Breast epithelium (tissue), 4 donors: ENCODE measurements at regions not wholly inside any gene's neighbourhood (a gene's known extent, or its start where the extent isn't known, plus 50 kb on each side); places are given as distances from the start of the nearest gene placed in this dataset.

Source experiments
- DNase-seq, 2 donors: peaks; one replicate each; pipeline ENCODE4 v3.0.0-alpha.2; 2019; ENCODE audit warnings: low spot score in 2 of 2
- H3K27ac ChIP-seq, 2 donors: fragments of 200-600 bp; sonication (generic) in 1 of 2; one replicate each; pipeline ENCODE4 v1.5.1; 2016 to 2019; ENCODE audit warnings: mild to moderate bottlenecking in 1 of 2
- H3K27me3 ChIP-seq, 2 donors: fragments of 200-600 bp; sonication (generic) in 1 of 2; one replicate each; pipeline versions ENCODE4 v1.5.1 to v1.6.0; 2017 to 2019; ENCODE audit warnings: control low read depth in 1 of 2, mild to moderate bottlenecking in 1 of 2
- H3K36me3 ChIP-seq: fragments of 200-600 bp; one replicate; pipeline ENCODE4 v1.5.1; 2019
- H3K4me1 ChIP-seq, 2 donors: fragments of 200-600 bp; sonication (generic); one replicate each; pipeline ENCODE4 v1.5.1; 2016 to 2019; ENCODE audit warnings: control low read depth in 1 of 2
- H3K4me3 ChIP-seq, 3 donors: fragments of 200-600 bp; sonication (generic); 1 replicate in 2 of 3; 2 replicates in 1 of 3; pipeline ENCODE4 v1.5.1; 2016 to 2019; ENCODE audit warnings: mild to moderate bottlenecking in 3 of 3, moderate library complexity in 2 of 3
- H3K9me3 ChIP-seq, 2 donors: fragments of 200-600 bp; sonication (generic) in 1 of 2; one replicate each; pipeline ENCODE4 v1.5.1; 2016 to 2019; ENCODE audit warnings: control low read depth in 1 of 2
- CTCF ChIP-seq, 3 donors: fragments of 450-650 bp; IDR thresholded peaks; one replicate each; pipeline ENCODE4 v1.5.1; 2016 to 2017; ENCODE audit warnings: antibody characterized with exemption in 3 of 3, mild to moderate bottlenecking in 3 of 3, moderate library complexity in 3 of 3
- POLR2A ChIP-seq: fragments of 450-650 bp; IDR thresholded peaks from one replicate; pipeline ENCODE4 v1.6.1; 2016; ENCODE audit warnings: antibody characterized with exemption, mild to moderate bottlenecking, moderate library complexity
- POLR2AphosphoS5 ChIP-seq, 3 donors: sonication (generic); formaldehyde crosslinking; IDR thresholded peaks; one replicate each; pipeline ENCODE4 v1.6.1; 2017; ENCODE audit warnings: antibody characterized with exemption in 3 of 3
- intact Hi-C: fragments of 100-400 bp; cut with DNase I; formaldehyde crosslinking; loops from one replicate; pipeline ENCODE4 v1.15.1; 2023; ENCODE audit warnings: low total_unique reads

GRCh38 chr7:53740971-53741370, 705.5 kb downstream of the POM121L12 start:
- H3K27ac ChIP-seq: no peak overlapping the region
- TF ChIP-seq POLR2AphosphoS5 (IDR thresholded peaks at IDR 0.05): no peak
- TF ChIP-seq CTCF (IDR thresholded peaks at IDR 0.05): no peak
- TF ChIP-seq POLR2A: no peak
- no peaks in the 10 kb centered on the region for H3K36me3 ChIP-seq
- intact Hi-C loops: no loop called here
- no peak overlapping the region for H3K4me3 ChIP-seq
- no peaks in the 10 kb centered on the region for H3K4me1 ChIP-seq
- DNase-seq: no peak
- peaks cover 0 to 7% of the 10 kb centered on the region in 2 donors for H3K9me3 ChIP-seq
- no peaks in the 10 kb centered on the region for H3K27me3 ChIP-seq

- DNase-seq: no peak
- H3K9me3 ChIP-seq: peaks cover 0 to 4% of the 10 kb centered on the region in 2 donors
- no peak for TF ChIP-seq CTCF (IDR thresholded peaks at IDR 0.05)
- TF ChIP-seq POLR2A: no peak
- no peak for TF ChIP-seq POLR2AphosphoS5 (IDR thresholded peaks at IDR 0.05)
- no peak overlapping the region for H3K27ac ChIP-seq
- H3K4me1 ChIP-seq: no peaks in the 10 kb centered on the region
- intact Hi-C loops: no loop called here
- H3K4me3 ChIP-seq: no peak overlapping the region
- no peaks in the 10 kb centered on the region for H3K36me3 ChIP-seq
- H3K27me3 ChIP-seq: no peaks in the 10 kb centered on the region
These were observed 708.4 kb downstream of the POM121L12 start for GRCh38 chr7:53743697-53744402.

- Histone ChIP-seq H3K27me3 (no peaks in the 10 kb centered on the region), H3K36me3 (no peaks in the 10 kb centered on the region), H3K4me1 (no peaks in the 10 kb centered on the region), H3K9me3 (no peaks in the 10 kb centered on the region), H3K27ac (no peak overlapping the region), H3K4me3 (no peak overlapping the region)
- DNase-seq: no peak
- intact Hi-C loops: no loop called here
- no peak for TF ChIP-seq POLR2A
- no peak for TF ChIP-seq POLR2AphosphoS5 (IDR thresholded peaks at IDR 0.05)
- no peak for TF ChIP-seq CTCF (IDR thresholded peaks at IDR 0.05)
These were observed 708.9 kb downstream of the POM121L12 start for GRCh38 chr7:53744403-53744760.

- no peaks in the 10 kb centered on the region for H3K4me1 ChIP-seq
- no peaks in the 10 kb centered on the region for H3K36me3 ChIP-seq
- no peaks in the 10 kb centered on the region for H3K27me3 ChIP-seq
- DNase-seq: no peak
- no peaks in the 10 kb centered on the region for H3K9me3 ChIP-seq
- no peak overlapping the region for H3K27ac ChIP-seq
- intact Hi-C loops: no loop called here
- H3K4me3 ChIP-seq: no peak overlapping the region
- no peak for TF ChIP-seq POLR2A
- TF ChIP-seq CTCF (IDR thresholded peaks at IDR 0.05): no peak
- TF ChIP-seq POLR2AphosphoS5 (IDR thresholded peaks at IDR 0.05): no peak
These were observed 721.5 kb downstream of the POM121L12 start for GRCh38 chr7:53756946-53757345.

DNA sequence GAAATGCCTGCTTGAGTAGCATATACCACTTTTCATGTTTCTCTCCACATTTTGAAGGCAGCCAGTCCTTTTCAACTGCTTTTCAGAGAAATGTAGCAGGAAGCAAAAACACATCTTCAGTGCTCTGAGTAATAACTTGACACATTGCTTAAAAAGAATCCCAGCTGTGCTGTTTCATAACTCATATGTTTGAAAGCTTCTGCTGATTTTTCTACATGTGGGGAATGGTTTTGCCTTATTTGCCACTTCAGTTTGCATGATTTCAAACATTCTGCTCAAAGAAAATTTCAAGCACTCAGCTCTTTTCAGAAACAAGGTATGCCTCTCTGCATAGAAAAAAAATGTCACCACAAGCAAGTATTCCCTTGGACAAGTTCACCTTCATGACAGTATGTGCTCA, 732.8 kb downstream of the POM121L12 start:
- TF ChIP-seq POLR2AphosphoS5 (IDR thresholded peaks at IDR 0.05) (no peak), CTCF (IDR thresholded peaks at IDR 0.05) (no peak), POLR2A (no peak)
- Histone ChIP-seq H3K4me3 (no peak overlapping the region), H3K27me3 (no peaks in the 10 kb centered on the region), H3K36me3 (no peaks in the 10 kb centered on the region), H3K9me3 (no peaks in the 10 kb centered on the region), H3K4me1 (no peaks in the 10 kb centered on the region), H3K27ac (no peak overlapping the region)
- DNase-seq: no peak
- intact Hi-C loops: loop anchor here (10.0 kb wide), 1 partner anchor 577 kb away; no protein-coding TSS in a partner anchor
